Karpas-422 (cell line): ENCODE measurements at regions not wholly inside any gene's neighbourhood (a gene's known extent, or its start where the extent isn't known, plus 50 kb on each side); places are given as distances from the start of the nearest gene placed in this dataset. TPM values are rescaled to one million over a fixed set of nuclear protein-coding genes. Genes with fewer than 3 reads are reported as not detected.

ENCODE experiments used
- small RNA-seq: library from RNA; depleted of rRNA; stranded (forward); fragments of <200 nt; gene quantifications from one replicate; pipeline ENCODE3, GENCODE V24; 2014

Small RNA genes in the stretch of these regions (small RNA-seq; reads per million reads assigned to genes)
- not detected for gene RF00139
- gene RF02091, result not detected
